ENCODE measurements at regions not wholly inside any gene's neighbourhood (a gene's known extent, or its start where the extent isn't known, plus 50 kb on each side); places are given as distances from the start of the nearest gene placed in this dataset.
"Not testable (repeated sequence)": the region's sequence is repeated elsewhere in the genome, so short reads cannot be mapped to it uniquely, and the experiment has no call there.

DNA sequence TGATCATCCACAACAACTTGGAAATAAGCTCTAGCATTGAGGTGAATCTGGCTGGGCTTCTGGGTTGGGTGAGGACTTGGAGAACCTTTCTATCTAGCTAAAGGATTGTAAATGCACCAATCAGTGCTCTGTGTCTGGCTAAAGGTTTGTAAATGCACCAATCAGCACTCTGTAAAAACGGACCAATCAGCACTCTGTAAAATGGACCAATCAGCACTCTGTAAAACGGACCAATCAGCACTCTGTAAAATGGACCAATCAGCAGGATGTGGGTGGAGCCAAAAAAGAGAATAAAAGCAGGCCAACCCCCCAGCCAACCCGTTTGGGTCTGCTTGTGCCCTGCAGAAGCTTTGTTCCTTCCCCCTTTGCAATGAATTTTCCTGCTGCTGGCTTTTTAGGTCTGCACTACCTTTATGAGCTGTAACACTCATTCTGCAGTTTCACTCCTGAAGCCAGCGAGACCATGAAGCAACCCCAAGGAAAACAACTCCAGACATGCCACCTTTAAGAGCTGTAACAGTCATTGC, 135.2 kb upstream of the PDE1C start:
- H3K36me3 Mint-ChIP-seq (ENCODE audit: low read depth); CTCF ChIA-PET; H3K27ac Mint-ChIP-seq; H3K4me1 Mint-ChIP-seq; H3K27me3 Mint-ChIP-seq; POLR2A ChIA-PET; H3K9me3 Mint-ChIP-seq; DNase-seq; H3K4me3 Mint-ChIP-seq: not testable (repeated sequence)

DNA sequence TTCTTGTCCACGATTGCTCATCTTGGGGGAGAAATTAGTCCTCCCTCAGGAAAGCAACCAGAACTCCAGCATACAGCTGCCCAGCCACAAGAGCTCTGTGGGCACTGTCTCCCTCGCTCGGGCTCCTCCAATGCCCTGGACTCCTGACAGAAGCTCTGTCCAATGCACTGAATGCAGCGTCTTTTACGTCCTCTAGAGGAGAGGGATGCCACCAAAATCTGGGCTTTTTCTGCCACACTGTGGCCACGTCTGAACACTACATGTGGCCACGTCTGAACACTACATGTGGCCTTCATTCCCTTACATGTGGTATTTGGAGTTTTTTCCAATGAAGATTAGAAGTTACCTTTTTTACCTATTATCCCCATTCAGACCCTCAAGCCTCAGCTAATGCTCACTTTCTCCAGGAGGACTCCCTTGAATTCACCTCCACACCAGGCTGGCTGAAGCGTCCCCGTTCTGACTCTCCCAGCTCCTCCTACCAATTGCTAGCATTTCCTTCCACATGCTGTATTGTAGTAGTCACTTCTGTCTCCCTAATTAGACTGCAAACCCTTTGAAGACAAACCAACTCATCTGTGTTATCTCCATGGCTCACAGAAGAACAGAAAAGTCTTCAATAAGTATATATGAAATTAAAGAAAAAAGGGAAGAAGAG, 134.3 kb upstream of the PDE1C start:
- DNase-seq = no peak
- H3K27ac Mint-ChIP-seq = no peak overlapping the region
- ChIA-PET POLR2A (no interaction called here), CTCF (no interaction called here)
- no peak overlapping the region for H3K4me3 Mint-ChIP-seq
- no peaks in the 10 kb centered on the region for H3K9me3 Mint-ChIP-seq
- H3K27me3 Mint-ChIP-seq = no peaks in the 10 kb centered on the region
- H3K4me1 Mint-ChIP-seq = no peaks in the 10 kb centered on the region
- H3K36me3 Mint-ChIP-seq (ENCODE audit: low read depth) = no peaks in the 10 kb centered on the region

DNA sequence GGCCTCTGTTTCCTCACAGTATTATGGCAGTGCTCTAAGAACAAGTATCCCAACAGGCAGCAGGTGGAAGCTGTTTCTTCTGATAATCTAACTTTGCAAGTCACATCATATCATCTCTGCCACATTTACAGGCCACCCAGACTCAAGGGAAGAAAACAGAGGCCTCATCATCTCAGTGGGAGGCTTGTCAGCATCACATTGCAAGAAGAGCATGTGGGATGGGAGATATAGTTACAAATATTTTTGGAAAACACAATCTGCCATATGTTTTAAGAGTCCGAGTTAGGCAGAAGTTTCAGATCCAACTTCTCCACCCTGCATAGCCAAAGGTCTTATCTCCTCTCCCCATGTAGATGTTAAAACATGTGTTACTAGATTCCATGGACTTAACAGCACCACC, 130.4 kb upstream of the PDE1C start:
- Mint-ChIP-seq H3K27ac (no peak overlapping the region), H3K4me3 (no peak overlapping the region), H3K27me3 (no peaks in the 10 kb centered on the region), H3K36me3 (ENCODE audit: low read depth) (no peaks in the 10 kb centered on the region), H3K4me1 (no peaks in the 10 kb centered on the region), H3K9me3 (no peaks in the 10 kb centered on the region)
- no peak for DNase-seq
- ChIA-PET CTCF (no interaction called here), POLR2A (no interaction called here)

DNA sequence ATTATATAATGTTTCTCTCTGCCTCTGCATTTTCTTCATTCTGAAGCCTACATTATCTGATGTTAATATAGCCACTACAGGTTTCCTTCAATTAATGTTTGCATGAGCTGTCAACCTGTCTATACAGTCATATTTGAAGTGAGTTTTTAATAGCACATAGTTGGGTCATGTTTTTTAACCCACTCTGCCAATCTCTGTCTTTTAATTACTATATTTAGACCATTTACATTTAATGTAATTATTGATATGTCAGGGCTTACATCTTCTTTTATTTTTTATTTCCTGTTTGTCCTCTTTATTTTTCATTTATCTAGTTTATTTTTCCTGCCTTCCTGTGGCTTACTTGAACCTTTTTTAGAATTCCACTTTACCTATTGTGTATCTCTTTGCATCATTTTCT, 124.3 kb upstream of the PDE1C start:
- Mint-ChIP-seq H3K27ac (no peak overlapping the region), H3K36me3 (ENCODE audit: low read depth) (no peaks in the 10 kb centered on the region), H3K4me1 (no peaks in the 10 kb centered on the region), H3K4me3 (no peak overlapping the region), H3K9me3 (peaks cover 4% of the 10 kb centered on the region), H3K27me3 (no peaks in the 10 kb centered on the region)
- no peak for DNase-seq
- CTCF ChIA-PET = no interaction called here
- POLR2A ChIA-PET = no interaction called here

DNA sequence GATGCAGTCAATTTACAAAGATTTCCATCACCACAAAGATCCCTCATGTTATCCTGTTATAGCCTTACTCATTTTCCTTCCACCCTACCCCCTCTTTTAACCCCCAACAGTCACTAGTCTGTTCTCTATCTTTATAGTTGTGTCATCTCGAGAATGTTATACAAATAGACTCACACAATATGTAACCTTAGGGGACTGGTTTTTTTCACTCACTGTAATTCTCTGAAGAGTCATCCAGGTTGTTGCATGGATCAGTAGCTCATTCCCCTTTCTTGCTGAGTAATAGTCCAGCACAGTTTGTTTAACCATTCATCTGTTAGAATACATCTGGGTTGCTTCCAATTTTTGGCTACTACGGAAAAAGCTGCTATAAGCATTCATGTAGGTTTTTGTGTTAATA, 121.1 kb upstream of the PDE1C start:
- Mint-ChIP-seq H3K4me1 (no peaks in the 10 kb centered on the region), H3K27me3 (no peaks in the 10 kb centered on the region), H3K4me3 (no peak overlapping the region), H3K9me3 (peaks cover 4% of the 10 kb centered on the region), H3K27ac (no peak overlapping the region), H3K36me3 (ENCODE audit: low read depth) (no peaks in the 10 kb centered on the region)
- POLR2A ChIA-PET = no interaction called here
- DNase-seq = no peak
- CTCF ChIA-PET = no interaction called here

DNA sequence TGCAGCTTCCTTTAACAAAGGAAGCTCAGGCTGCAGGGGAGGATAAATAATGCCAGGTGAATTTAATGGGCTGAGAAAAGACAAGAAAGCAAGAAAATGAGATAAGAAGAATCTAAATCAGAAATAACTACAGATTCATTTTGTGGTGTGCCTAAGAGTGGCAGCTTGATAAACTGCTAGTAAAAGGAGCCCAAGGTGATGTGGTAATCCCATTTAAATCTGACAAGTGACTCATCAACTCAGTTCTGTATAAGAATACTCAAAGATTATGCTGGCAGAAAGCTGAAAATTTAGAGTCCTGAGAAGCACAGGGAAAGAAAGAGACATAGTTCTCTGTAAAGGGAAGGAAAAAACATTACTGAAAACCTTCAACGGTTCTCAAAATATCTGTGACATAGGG, 109.4 kb upstream of the PDE1C start:
- Mint-ChIP-seq H3K36me3 (ENCODE audit: low read depth) (no peaks in the 10 kb centered on the region), H3K27ac (no peak overlapping the region), H3K27me3 (no peaks in the 10 kb centered on the region), H3K9me3 (no peaks in the 10 kb centered on the region), H3K4me1 (no peaks in the 10 kb centered on the region), H3K4me3 (no peak overlapping the region)
- POLR2A ChIA-PET = no interaction called here
- DNase-seq = no peak
- CTCF ChIA-PET = no interaction called here

DNA sequence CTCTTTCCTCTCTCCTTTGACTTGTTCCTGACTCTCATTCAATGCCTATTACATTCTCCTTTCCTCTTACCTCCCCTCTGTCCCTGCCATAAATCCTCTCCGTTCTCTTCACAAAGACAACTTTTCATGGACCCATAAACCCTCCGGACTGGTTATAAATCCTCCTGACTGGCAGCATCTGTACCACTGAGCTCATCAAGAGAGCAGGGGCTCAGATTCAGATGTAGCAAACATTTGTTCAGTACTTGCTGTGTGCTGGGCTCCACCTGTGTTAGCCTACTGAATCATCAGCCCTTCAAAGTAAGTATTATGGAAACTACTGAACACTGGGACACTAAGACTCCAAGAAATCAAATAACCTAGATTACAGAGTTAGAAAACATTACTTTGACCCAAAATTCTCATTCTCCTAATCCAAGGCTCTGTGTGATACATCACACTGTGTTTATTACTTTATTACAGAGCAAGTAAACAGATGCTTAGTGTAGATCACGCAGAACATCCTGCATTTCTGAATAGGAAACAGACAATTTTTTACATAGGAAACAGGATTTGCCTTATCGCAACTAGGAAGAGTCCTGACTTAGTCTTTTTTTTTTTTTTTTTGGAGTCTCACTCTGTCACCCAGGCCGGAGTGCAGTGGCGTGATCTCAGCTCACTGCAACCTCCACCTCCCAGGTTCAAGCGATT, 108.6 kb upstream of the PDE1C start:
- no peaks in the 10 kb centered on the region for H3K27me3 Mint-ChIP-seq
- no peaks in the 10 kb centered on the region for H3K36me3 Mint-ChIP-seq (ENCODE audit: low read depth)
- ChIA-PET POLR2A (no interaction called here), CTCF (no interaction called here)
- no peak overlapping the region for H3K4me3 Mint-ChIP-seq
- H3K27ac Mint-ChIP-seq = no peak overlapping the region
- no peak for DNase-seq
- H3K9me3 Mint-ChIP-seq = no peaks in the 10 kb centered on the region
- no peaks in the 10 kb centered on the region for H3K4me1 Mint-ChIP-seq

DNA sequence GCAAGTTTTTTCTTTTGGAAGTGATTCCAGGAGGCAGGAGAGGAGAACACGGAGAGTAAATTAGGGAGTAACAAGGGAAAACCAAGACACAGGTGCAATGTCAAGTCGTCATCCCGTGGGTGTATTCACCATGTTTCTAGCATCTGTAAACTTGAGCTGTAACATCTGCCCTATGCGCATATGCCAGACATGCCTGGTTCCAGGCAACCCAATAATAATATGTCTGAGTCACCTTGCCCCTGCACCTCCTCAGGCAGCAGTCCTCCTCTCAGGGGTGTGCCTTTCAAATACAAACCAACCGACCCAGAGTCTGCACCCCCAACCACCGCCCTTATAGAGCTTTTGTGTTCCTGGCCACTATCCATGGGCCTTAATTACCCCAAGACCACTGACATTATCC, 107.0 kb upstream of the PDE1C start:
- ChIA-PET POLR2A (no interaction called here), CTCF (interaction anchor here (0.6 kb wide), 1 partner anchor 85 kb away, joined by 3 read pairs; no protein-coding TSS in a partner anchor)
- Mint-ChIP-seq H3K36me3 (ENCODE audit: low read depth) (no peaks in the 10 kb centered on the region), H3K4me1 (no peaks in the 10 kb centered on the region), H3K9me3 (peaks cover 4% of the 10 kb centered on the region), H3K4me3 (no peak overlapping the region), H3K27ac (no peak overlapping the region), H3K27me3 (no peaks in the 10 kb centered on the region)
- no peak for DNase-seq

DNA sequence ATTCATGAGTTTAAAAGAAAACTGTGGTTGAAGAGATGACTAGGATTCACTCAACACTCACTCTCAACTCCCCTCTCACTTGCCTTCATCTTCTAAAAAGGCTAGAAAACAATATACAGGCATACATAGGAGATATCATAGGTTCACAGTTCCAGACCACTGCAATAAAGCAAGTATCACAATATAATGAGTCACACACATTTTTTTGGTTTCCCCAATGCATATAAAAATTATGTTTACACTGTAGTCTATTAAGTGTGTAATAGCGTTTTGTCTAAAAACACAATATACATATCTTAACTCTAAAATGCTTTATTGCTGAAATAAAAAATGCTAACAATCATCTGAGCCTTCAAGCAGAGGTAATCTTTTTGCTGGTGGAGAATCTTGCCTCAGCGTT, 104.9 kb upstream of the PDE1C start:
- H3K27ac Mint-ChIP-seq = no peak overlapping the region
- H3K9me3 Mint-ChIP-seq = peaks cover 4% of the 10 kb centered on the region
- CTCF ChIA-PET = no interaction called here
- no peaks in the 10 kb centered on the region for H3K27me3 Mint-ChIP-seq
- POLR2A ChIA-PET = no interaction called here
- no peaks in the 10 kb centered on the region for H3K36me3 Mint-ChIP-seq (ENCODE audit: low read depth)
- H3K4me1 Mint-ChIP-seq = no peaks in the 10 kb centered on the region
- DNase-seq = no peak
- no peak overlapping the region for H3K4me3 Mint-ChIP-seq

DNA sequence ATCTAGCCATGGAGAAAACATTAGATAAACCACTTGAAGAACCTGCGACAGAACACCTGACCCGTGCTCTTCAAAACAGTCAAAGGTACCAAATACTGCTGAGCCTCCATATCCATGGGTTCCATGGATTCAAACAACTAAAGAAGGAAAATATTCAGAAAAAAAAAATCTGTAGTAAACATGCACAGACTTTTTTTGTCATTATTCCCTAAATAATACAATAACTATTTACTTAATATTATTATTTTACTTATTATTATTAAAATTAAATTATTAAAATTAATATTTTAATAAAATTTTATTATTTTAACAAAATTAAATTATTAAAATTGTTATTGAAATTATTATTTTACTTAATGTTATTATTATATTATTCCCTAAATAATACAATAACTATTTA, 101.0 kb upstream of the PDE1C start:
- no peaks in the 10 kb centered on the region for H3K27me3 Mint-ChIP-seq
- no peak overlapping the region for H3K4me3 Mint-ChIP-seq
- ChIA-PET CTCF (no interaction called here), POLR2A (no interaction called here)
- no peaks in the 10 kb centered on the region for H3K36me3 Mint-ChIP-seq (ENCODE audit: low read depth)
- H3K27ac Mint-ChIP-seq = no peak overlapping the region
- H3K9me3 Mint-ChIP-seq = peaks cover 4% of the 10 kb centered on the region
- H3K4me1 Mint-ChIP-seq = no peaks in the 10 kb centered on the region
- DNase-seq = no peak

DNA sequence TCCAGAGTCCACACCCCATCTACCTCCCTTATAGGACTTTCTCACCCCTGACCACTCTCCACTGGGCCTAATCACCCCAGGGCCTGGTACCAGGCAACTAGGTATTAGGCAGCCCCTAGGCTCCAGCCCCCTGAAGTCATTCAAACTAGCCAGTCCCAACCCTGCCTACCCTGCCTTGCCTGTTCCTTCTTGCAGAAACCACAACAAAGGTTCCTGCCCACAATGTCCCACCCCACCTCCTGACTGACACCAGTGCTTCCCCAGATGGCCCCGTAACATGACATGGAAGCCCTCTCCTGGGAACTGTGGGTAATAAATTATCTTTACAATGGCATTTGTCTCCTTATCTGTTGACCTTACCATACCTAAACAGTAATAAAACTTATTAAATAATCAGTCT, 100.6 kb upstream of the PDE1C start:
- no peak overlapping the region for H3K4me3 Mint-ChIP-seq
- DNase-seq = no peak
- no peaks in the 10 kb centered on the region for H3K27me3 Mint-ChIP-seq
- H3K27ac Mint-ChIP-seq = no peak overlapping the region
- CTCF ChIA-PET = no interaction called here
- H3K9me3 Mint-ChIP-seq = peaks cover 4% of the 10 kb centered on the region
- no peaks in the 10 kb centered on the region for H3K4me1 Mint-ChIP-seq
- POLR2A ChIA-PET = no interaction called here
- no peaks in the 10 kb centered on the region for H3K36me3 Mint-ChIP-seq (ENCODE audit: low read depth)

DNA sequence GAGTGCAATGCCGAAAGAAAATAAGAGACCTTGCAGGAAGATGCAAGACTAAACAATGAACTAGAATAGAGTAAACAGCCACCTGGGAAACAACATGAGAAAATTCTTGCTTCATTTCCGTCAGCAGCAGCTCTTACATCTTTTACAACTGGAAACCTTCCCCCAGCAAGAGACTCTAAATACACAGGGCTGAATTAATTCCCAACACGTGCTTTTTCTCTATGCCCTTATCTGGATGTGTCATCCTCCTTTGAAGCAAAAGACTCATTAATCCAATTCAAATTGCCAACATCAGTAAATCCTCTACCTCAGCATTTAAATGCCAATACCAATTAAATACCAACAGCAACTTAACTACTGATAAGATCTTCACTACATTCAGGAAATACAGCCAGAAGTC, 99.0 kb upstream of the PDE1C start:
- Mint-ChIP-seq H3K36me3 (ENCODE audit: low read depth) (no peaks in the 10 kb centered on the region), H3K27ac (no peak overlapping the region), H3K27me3 (no peaks in the 10 kb centered on the region), H3K4me3 (no peak overlapping the region), H3K9me3 (peaks cover 4% of the 10 kb centered on the region), H3K4me1 (no peaks in the 10 kb centered on the region)
- CTCF ChIA-PET = no interaction called here
- POLR2A ChIA-PET = no interaction called here
- DNase-seq = no peak

DNA sequence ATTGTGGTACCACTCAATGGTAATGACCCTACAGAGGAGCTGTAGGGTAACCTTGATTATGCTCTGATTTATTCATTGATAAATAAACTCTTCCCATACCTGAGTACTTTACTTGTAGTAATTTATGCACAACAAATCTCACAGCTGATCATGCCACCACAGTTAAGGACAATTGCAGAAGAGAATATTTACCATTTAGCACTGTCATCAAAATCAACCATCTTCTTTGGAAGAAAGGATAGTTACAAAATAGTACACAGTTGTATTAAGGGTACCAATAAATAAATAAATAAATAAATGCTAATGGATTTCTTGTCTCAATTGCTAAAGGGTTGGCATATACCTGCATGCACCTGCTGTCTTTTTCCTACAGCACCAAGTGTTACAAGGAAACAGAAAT, 97.6 kb upstream of the PDE1C start:
- H3K27me3 Mint-ChIP-seq = no peaks in the 10 kb centered on the region
- ChIA-PET CTCF (no interaction called here), POLR2A (no interaction called here)
- DNase-seq = no peak
- no peaks in the 10 kb centered on the region for H3K4me1 Mint-ChIP-seq
- no peaks in the 10 kb centered on the region for H3K36me3 Mint-ChIP-seq (ENCODE audit: low read depth)
- H3K4me3 Mint-ChIP-seq = no peak overlapping the region
- H3K27ac Mint-ChIP-seq = no peak overlapping the region
- peaks cover under 1% of the 10 kb centered on the region for H3K9me3 Mint-ChIP-seq

DNA sequence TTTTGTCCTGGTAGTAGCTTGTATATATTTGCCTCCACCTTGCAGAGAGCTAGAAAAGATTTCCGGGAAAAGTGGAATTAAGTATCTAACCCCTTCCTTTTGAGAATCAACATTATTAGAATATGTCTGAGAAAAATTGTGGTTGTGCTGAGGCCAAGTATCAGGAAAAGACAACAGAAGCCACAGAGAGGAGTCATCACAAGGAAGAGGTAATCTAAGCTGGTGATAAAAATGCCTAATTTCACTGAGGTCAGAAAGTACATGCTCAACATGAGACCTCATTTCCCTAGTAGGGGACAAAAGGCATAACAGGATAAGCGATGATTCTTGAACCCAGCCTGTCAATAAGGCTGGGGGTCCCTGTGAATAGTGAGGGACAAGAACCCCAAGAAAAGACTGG, 97.0 kb upstream of the PDE1C start:
- H3K4me1 Mint-ChIP-seq = no peaks in the 10 kb centered on the region
- no peaks in the 10 kb centered on the region for H3K9me3 Mint-ChIP-seq
- ChIA-PET CTCF (no interaction called here), POLR2A (no interaction called here)
- H3K36me3 Mint-ChIP-seq (ENCODE audit: low read depth) = no peaks in the 10 kb centered on the region
- no peak for DNase-seq
- H3K27me3 Mint-ChIP-seq = no peaks in the 10 kb centered on the region
- H3K27ac Mint-ChIP-seq = no peak overlapping the region
- no peak overlapping the region for H3K4me3 Mint-ChIP-seq
